Astrocyte (in vitro differentiated cells and primary cell): ENCODE measurements at regions not wholly inside any gene's neighbourhood (a gene's known extent, or its start where the extent isn't known, plus 50 kb on each side); places are given as distances from the start of the nearest gene placed in this dataset.

Experiments used
- DNase-seq: peaks from one replicate; pipeline ENCODE4 v3.0.0-alpha.2; 2010; ENCODE audit warnings: low read depth
- FAIRE-seq: peaks from 2 replicates; lab custom pipeline; 2011; peaks lifted over from hg19 to GRCh38; lab: Jason Lieb, UNC
- H2AFZ ChIP-seq: 2 replicates; pipeline ENCODE4 v1.6.0; 2012; ENCODE audit warnings: low read depth, low read length, inconsistent platforms
- H3K27ac ChIP-seq: 2 replicates; pipeline ENCODE4 v1.5.1; 2011; ENCODE audit warnings: low read depth, low read length, inconsistent platforms
- H3K27me3 ChIP-seq: 2 replicates; pipeline ENCODE4 v1.6.0; 2011; ENCODE audit warnings: low read length, inconsistent platforms; ENCODE audit not compliant: insufficient read depth
- H3K36me3 ChIP-seq: 2 replicates; pipeline ENCODE4 v1.5.1; 2011; ENCODE audit warnings: low read length, inconsistent platforms; ENCODE audit not compliant: insufficient read depth
- H3K4me1 ChIP-seq: 2 replicates; pipeline ENCODE4 v1.5.1; 2011; ENCODE audit warnings: low read length, inconsistent platforms; ENCODE audit not compliant: insufficient read depth
- H3K4me2 ChIP-seq: 2 replicates; pipeline ENCODE4 v1.6.0; 2012; ENCODE audit warnings: low read length, inconsistent platforms
- H3K4me3 ChIP-seq: 2 replicates; pipeline ENCODE4 v1.5.1; 2011; ENCODE audit warnings: low read depth, mild to moderate bottlenecking, low read length, inconsistent platforms; ENCODE audit not compliant: insufficient read depth
- H3K79me2 ChIP-seq: 2 replicates; pipeline ENCODE4 v1.6.0; 2012; ENCODE audit warnings: mild to moderate bottlenecking, low read length, inconsistent platforms; ENCODE audit not compliant: insufficient read depth
- H3K9ac ChIP-seq: 2 replicates; pipeline ENCODE4 v1.6.0; 2012; ENCODE audit warnings: mild to moderate bottlenecking, low read length, inconsistent platforms
- H3K9me3 ChIP-seq: 2 replicates; pipeline ENCODE4 v1.5.1; 2012; ENCODE audit warnings: low read depth, mild to moderate bottlenecking, low read length, inconsistent platforms; ENCODE audit not compliant: insufficient read depth
- H4K20me1 ChIP-seq: 2 replicates; pipeline ENCODE4 v1.6.0; 2012; ENCODE audit warnings: low read length, inconsistent platforms; ENCODE audit not compliant: insufficient read depth
- H3K27ac Mint-ChIP-seq: one replicate; pipeline ENCODE4 v1.8.0; 2021; ENCODE audit warnings: mild to moderate bottlenecking, mixed read lengths; ENCODE audit not compliant: unreplicated experiment
- H3K27me3 Mint-ChIP-seq: one replicate; pipeline ENCODE4 v1.8.0; 2021; ENCODE audit warnings: low read depth, mixed read lengths; ENCODE audit not compliant: unreplicated experiment
- H3K36me3 Mint-ChIP-seq: one replicate; pipeline ENCODE4 v1.8.0; 2021; ENCODE audit warnings: low read depth, mixed read lengths; ENCODE audit not compliant: unreplicated experiment
- H3K4me1 Mint-ChIP-seq: one replicate; pipeline ENCODE4 v1.8.0; 2021; ENCODE audit warnings: low read depth, mixed read lengths; ENCODE audit not compliant: unreplicated experiment
- H3K4me3 Mint-ChIP-seq: one replicate; pipeline ENCODE4 v1.8.0; 2021; ENCODE audit warnings: mild to moderate bottlenecking, moderate library complexity, mixed read lengths; ENCODE audit not compliant: unreplicated experiment
- H3K9me3 Mint-ChIP-seq: one replicate; pipeline ENCODE4 v1.8.0; 2021; ENCODE audit warnings: mild to moderate bottlenecking, mixed read lengths; ENCODE audit not compliant: unreplicated experiment
- CTCF ChIP-seq: IDR thresholded peaks from 2 replicates; pipeline ENCODE4 v1.5.1; 2011; ENCODE audit warnings: low read depth, mild to moderate bottlenecking, inconsistent platforms, low read length, moderate library complexity; ENCODE audit not compliant: insufficient read depth
- EZH2 ChIP-seq: IDR thresholded peaks from 2 replicates; pipeline ENCODE4 v1.6.1; 2012; ENCODE audit warnings: mild to moderate bottlenecking, low read length, inconsistent platforms; ENCODE audit not compliant: insufficient read depth

DNA sequence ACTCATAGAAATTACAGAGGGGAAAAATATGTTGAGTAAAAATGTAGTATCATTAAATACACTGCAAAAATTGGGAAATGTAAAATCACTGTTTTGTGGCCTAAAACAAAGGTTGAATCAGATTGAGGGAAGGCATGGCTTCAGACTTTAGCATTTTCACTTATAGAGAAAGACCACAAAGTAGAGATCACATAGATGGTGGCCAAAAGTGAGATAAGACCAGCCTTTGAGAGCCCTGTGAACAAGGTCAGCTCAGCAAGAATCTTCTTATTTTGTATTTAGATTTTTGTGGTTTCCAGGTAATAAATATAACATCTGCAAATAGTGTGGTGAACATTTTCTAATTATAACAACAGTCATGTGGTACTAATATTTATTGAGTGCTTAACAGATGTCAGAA lies 544.8 kb upstream of the DPPA4 start:
- H3K36me3 ChIP-seq: no peaks in the 10 kb centered on the region
- no peak overlapping the region for H3K4me2 ChIP-seq
- TF ChIP-seq EZH2 (no peak), CTCF (no peak)
- H3K9ac ChIP-seq: no peak overlapping the region
- no peaks in the 10 kb centered on the region for H3K4me1 ChIP-seq
- Mint-ChIP-seq H3K36me3 (no peaks in the 10 kb centered on the region), H3K27ac (no peak overlapping the region), H3K4me1 (no peaks in the 10 kb centered on the region), H3K27me3 (no peaks in the 10 kb centered on the region), H3K4me3 (no peak overlapping the region), H3K9me3 (peaks cover 6% of the 10 kb centered on the region)
- DNase-seq: no peak
- no peaks in the 10 kb centered on the region for H4K20me1 ChIP-seq
- no peaks in the 10 kb centered on the region for H3K9me3 ChIP-seq
- H2AFZ ChIP-seq: no peak overlapping the region
- no peak for FAIRE-seq
- no peak overlapping the region for H3K27ac ChIP-seq
- H3K27me3 ChIP-seq: no peaks in the 10 kb centered on the region
- H3K4me3 ChIP-seq: no peak overlapping the region
- H3K79me2 ChIP-seq: no peaks in the 10 kb centered on the region

GRCh38 chr3:109887293-109887692 lies 549.9 kb upstream of the DPPA4 start:
- no peak overlapping the region for H3K4me3 Mint-ChIP-seq
- no peak for TF ChIP-seq EZH2
- TF ChIP-seq CTCF: no peak
- Histone ChIP-seq H4K20me1 (no peaks in the 10 kb centered on the region), H3K27me3 (no peaks in the 10 kb centered on the region), H3K4me2 (no peak overlapping the region), H3K36me3 (no peaks in the 10 kb centered on the region), H3K27ac (no peak overlapping the region), H3K4me1 (no peaks in the 10 kb centered on the region), H2AFZ (no peak overlapping the region), H3K4me3 (no peak overlapping the region), H3K79me2 (no peaks in the 10 kb centered on the region), H3K9me3 (no peaks in the 10 kb centered on the region), H3K9ac (no peak overlapping the region)
- peaks cover 8% of the 10 kb centered on the region for H3K9me3 Mint-ChIP-seq
- no peaks in the 10 kb centered on the region for H3K27me3 Mint-ChIP-seq
- no peaks in the 10 kb centered on the region for H3K4me1 Mint-ChIP-seq
- no peaks in the 10 kb centered on the region for H3K36me3 Mint-ChIP-seq
- DNase-seq (no peak), FAIRE-seq (no peak)
- no peak overlapping the region for H3K27ac Mint-ChIP-seq

DNA sequence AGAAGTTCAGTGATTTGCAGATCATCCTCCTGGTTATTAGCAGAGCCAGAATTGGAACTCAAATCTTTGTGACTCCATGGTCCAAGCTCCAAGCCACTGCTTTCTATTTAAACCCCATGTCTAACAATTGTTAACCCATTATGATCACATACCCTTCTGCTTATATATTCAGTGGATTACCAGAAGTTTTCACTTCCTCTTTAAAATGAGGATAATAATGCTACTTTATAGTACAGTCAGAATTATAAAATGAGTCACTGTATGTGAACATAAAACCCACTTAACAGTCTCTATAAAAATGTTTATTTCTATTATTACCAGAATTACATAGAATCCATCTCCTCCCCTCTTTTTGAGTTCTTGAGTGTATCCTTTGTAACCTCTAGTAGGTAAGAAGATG lies 550.7 kb upstream of the DPPA4 start:
- TF ChIP-seq CTCF: no peak
- no peak for TF ChIP-seq EZH2
- H3K9ac ChIP-seq: no peak overlapping the region
- H3K9me3 Mint-ChIP-seq: peaks cover 8% of the 10 kb centered on the region
- no peak for DNase-seq
- H3K36me3 Mint-ChIP-seq: no peaks in the 10 kb centered on the region
- H3K27ac ChIP-seq: no peak overlapping the region
- H3K79me2 ChIP-seq: no peaks in the 10 kb centered on the region
- H3K9me3 ChIP-seq: no peaks in the 10 kb centered on the region
- no peaks in the 10 kb centered on the region for H3K27me3 Mint-ChIP-seq
- no peaks in the 10 kb centered on the region for H3K4me1 Mint-ChIP-seq
- no peak overlapping the region for H3K27ac Mint-ChIP-seq
- no peaks in the 10 kb centered on the region for H3K36me3 ChIP-seq
- H3K4me3 ChIP-seq: no peak overlapping the region
- H2AFZ ChIP-seq: no peak overlapping the region
- no peaks in the 10 kb centered on the region for H3K4me1 ChIP-seq
- H3K27me3 ChIP-seq: no peaks in the 10 kb centered on the region
- no peaks in the 10 kb centered on the region for H4K20me1 ChIP-seq
- no peak overlapping the region for H3K4me3 Mint-ChIP-seq
- no peak for FAIRE-seq
- H3K4me2 ChIP-seq: no peak overlapping the region
